NCI-H1694 treated with DMSO at 0.1 percent for 48 hours (cell line): ENCODE measurements at regions not wholly inside any gene's neighbourhood (a gene's known extent, or its start where the extent isn't known, plus 50 kb on each side); places are given as distances from the start of the nearest gene placed in this dataset.

Source experiments
- DNase-seq: peaks from one replicate; lab custom pipeline; 2025; lab: John Stamatoyannopoulos, UW

DNA sequence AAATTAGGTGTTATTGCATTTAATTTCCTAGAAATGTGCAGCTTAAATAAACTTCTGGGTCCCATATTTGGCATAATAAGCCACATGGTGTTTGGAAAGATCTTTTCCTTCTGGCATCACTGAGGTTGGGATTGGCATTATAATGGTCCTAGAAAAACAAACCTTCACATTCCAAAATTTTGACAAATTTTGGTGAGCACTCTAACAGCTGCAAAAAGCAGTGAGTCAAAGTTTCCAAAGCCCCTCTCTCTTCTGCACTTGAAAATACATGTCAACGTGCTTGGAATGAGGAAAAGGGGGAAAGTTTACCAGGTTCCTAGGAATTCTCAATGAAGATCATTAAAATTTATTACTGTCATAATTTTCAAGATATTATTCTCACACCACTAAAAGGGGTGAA lies 77.8 kb upstream of the STK17B start:
- DNase-seq: no peak

DNA sequence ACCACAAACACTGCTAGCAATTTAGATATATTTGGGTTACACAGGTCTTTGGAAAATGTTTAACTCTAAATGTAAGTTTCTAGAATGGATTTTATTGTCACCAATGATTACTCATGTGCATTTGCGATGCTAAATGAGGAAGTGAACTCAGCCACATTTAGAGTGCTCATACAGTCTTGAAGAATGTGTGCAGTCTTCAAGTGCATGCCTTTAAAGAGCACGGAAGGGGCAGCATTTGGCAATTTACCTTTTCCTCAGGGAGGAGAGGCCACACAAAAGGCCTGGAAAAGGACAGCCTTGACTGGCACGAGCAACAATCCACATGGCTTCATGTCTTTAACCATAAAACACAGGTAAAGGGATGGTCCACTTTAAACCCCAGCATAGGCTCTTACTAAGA lies 78.5 kb upstream of the STK17B start:
- no peak for DNase-seq

DNA sequence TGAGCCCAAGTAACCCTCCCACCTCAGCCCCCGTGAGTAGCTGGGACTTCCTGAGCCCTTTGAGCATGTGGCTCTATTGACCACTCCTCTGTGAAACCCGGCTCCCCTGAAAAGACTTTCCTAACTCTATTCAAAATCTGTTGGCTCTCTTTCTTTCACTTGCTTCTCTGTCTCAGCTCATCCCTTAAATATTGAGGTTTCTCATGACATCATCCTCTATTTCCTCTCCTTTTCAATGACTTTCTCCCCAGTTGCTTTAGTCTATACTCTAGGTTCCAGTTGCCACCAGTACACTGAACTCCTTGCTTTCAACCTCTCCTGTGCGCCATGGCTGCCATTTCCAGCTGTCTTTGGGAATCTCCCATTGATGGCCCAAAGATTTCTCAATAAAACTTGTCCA lies 79.8 kb upstream of the STK17B start:
- DNase-seq: no peak

DNA sequence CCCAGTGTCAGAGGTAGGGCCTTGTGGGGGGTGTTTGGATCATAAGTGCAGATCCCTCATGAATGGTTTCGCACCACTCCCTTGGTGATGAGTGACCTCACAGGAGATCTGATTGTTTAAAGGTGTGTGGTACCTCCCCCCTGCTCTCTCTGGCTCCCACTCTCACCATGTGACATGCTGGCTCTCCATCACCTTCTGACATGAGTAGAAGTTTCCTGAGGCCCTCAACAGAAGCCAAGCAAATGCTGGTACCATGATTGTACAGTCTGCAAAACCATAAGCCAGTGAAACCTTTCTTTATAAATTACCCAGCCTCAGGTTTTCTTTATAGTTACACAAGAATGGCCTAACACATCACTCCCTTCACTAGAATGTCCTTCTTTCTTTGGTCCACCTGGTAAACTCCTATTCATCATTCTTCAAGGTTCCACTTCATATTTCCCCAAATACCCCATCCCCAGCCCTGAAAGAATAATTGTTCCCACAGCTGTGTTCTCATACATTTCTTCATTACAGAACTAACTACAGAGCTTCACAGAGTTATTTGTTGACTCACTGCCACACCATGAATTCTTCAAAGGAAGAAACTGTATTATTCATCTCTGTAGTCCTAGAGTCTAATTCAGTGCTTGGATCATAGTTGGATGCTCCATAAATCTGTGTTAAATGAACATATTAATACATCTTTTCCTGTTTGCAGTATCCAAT lies 81.2 kb upstream of the STK17B start:
- DNase-seq: no peak

DNA sequence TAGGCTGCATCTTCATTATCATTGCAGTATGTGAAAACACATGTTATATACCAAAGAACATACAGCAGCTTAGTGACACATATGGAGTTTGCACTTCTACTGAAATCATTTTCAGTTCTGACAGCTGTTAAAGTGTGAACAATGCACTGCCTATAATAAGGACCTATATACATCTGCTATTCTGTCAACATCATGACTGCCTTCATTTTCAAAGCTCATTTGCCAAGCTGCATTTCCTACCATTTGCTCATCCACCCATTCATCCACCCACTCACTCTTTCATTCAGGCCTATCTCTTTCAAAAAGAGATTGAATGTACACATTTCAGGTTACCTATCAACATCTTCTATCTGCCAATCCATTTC lies 81.7 kb upstream of the STK17B start:
- no peak for DNase-seq

DNA sequence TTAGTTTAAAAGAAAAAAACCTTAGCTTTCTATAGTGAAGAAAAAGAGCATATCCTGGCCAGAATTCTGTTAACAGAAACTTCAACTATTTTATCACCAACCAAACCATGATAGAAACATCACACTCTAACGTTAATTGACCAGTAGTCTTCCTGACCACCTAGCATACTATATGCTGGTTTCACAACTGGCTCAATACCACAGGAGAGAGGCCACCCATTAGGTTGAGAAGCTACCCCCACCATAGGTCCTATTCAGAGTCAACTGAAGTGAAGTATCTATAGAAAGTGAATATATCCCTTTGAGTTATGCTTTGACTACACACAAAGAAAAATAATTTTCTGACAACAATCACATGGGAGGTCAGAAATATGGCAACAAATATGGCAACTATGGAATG lies 85.2 kb upstream of the STK17B start:
- no peak for DNase-seq

DNA sequence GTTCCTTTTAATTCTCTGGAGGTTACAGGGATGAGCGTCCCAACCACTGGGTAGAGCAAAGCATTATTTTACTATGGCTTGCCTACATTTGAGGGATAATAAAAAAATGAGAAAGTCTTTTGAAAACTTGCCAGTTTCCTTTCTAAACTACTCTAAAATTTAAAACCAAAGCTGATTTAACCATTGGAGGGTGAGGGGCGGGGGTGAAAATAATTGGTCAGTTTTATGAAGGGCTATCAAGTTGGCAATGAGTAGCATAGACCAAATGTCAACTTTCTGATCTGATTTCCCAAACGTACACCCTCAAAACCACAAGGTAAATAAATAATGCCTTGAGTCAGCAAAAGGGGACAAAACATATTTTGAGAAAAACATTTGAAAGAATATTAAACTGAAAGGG lies 85.7 kb upstream of the STK17B start:
- DNase-seq: no peak

DNA sequence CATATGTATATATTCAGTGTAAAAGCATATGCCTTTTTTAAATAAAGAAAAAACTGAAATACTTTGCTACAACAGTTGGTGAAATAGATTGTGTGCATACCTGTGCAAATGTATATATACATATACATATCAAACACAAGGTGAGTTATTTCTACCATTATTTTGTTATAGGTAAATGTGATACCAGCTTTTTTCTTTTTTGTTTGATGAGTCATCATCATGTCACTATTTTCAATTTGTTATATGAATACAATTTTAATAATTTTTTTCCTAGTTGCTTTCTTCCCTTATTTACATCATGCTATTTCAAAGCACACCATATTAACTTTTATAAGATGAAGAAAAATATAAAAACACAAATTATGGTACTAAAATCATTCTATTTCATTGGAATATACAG lies 87.0 kb upstream of the STK17B start:
- DNase-seq: no peak

DNA sequence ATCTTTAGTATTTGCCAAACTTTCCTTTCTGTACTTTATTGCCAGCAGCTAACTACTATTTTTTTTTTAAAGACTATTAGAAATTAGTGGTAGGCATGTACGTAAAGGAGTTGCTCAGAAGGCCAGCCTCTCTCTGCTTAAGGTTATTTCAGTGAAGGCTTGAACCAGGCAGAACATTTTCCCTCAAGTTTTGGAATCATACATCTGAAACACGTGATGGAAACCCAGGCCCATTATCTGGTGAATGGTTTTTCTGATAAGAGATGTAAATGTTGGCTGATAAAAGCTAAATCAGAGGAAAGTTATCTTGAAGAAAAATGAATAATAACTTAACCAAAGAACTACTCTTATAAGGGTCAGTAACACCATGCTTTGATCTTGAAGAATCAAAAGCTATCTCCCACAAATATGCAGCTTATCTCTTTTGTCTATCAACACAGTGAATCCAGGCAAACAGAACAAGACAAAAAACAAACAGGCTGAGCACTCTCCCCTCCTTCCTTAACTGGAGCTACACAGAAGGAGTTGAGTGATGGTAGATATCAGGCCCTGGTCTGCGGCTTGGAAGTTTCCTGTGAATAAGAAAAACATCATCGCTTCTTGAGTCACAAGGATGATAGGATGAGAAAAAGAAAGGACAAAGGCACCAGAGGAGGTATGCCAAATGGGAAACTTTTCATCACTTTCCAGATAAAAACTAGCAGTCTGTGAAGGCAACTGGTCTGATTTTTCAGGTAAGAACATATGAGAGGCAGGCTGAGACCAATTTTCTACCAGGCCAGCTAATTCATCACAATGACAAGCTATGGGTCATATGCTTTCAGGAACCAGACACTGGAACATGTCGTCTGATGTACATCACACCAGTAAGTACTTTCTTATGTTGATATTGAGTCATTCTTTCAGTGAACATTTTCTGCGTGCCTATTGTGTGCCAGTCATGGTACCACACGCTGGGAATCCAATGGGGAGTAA lies 88.4 kb upstream of the STK17B start:
- DNase-seq: no peak

DNA sequence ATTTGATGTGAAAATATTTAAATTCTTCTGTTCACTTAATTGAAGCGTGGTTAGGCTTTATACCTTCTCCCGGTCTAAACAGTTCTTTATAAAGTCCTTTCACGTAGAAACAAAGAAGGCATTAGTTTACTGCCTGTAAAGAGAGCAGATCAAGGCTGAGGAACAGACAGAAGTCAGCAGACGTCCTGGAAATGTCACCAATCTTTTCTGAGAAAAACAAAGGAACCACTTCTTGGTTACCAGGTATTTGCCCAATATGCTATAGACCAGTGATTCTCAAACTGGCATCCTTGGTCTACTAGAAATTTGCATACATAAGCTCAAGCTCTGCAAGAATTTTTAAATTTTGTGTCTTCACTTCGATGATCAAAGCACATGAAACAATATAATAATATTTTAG lies 89.2 kb upstream of the STK17B start:
- no peak for DNase-seq

DNA sequence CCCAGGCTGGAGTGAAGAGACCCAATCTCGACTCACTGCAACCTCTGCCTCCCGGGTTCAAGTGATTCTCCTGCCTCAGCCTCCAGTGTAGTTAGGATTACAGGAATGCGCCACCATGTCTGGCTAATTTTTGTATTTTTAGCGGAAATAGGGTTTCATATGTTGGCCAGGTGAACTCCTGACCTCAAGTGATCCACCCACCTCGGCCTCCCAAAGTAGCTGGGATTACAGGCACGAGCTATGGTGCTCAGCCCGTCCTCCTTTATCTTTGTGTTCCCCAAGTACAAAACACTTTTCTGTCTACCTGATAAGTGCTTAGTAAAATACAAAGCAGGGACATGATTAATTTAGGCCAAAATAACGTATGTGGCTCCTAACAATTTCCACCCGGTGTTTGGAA lies 91.2 kb upstream of the STK17B start:
- no peak for DNase-seq

DNA sequence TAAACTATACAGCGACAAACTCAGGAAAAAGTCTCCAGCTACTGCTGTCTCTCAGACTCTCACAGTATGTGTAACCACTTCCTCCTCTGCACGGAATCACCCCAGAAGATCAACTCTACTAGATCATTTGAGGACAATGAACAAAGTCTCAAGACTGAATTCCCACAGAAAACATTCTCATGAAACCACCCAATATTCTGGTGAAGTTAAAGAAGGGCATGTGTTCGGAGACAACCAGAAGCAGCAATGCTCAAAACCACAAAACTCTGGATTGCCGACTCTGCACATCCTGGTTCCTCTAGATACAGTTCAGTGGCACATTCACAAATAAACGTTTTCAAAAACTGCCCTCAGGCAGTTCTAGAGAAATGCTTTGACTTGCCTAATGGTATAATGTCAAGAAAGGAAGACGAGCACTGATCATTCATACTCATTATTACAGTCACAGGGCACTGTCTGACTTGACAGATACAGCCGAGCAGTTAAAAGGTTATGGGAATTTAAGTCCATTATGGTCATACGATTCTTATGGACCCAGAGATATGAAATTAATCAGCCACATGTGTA lies 91.9 kb upstream of the STK17B start:
- no peak for DNase-seq

DNA sequence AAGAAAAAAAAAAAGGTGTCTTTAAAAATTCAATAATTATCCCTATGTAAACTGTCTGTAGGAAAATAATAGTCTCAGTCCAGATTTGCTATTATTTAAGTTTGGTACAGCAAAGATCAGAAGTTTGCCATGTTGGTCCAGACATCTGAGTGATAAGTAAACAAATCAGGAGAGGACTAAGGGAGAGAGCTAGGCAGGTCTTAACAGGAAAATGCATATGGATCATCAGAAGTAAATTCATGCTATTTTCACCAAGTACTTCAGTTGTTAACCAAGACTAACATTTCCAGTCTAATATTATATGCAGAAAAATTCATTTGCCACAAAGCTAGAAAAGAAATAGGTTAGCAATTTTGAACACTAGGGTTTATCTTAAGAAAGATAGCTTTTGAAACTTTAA lies 95.0 kb upstream of the STK17B start:
- no peak for DNase-seq

DNA sequence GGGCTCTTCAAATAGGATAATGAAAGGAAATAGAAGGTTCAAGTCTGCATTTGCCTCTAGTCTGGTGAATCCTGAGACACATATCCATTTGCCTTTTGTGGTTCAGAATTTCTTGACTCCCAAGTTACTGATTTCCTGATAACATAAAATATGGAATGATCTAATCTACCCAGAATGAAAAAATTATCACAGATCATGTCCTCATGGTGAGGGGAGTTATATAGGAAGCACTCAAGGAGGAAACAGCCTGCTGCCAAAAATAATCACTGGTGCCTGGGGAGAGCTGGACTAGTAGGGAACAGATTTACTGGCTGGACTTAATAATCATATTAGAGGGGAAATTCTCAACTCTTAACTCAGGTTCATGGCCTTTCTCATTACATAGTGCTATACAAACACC lies 95.5 kb upstream of the STK17B start:
- DNase-seq: no peak

DNA sequence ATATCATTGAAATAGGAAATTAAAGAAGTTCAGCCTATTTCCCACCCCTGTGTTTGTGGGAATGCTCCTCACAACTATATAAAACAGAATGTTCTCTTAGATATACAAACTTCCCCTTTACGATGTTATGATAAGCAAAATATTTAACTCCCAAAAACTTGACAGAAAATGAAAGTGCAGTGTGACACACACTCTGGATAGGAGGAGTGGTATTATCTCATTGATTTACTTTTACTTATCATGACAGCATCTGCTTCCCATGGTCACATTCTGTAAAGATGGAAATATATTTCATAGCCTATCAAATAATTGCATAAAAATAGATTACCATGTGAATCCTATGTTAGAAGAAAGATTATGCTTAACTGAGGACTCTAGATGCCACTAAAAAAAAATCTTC lies 96.6 kb upstream of the STK17B start:
- no peak for DNase-seq

DNA sequence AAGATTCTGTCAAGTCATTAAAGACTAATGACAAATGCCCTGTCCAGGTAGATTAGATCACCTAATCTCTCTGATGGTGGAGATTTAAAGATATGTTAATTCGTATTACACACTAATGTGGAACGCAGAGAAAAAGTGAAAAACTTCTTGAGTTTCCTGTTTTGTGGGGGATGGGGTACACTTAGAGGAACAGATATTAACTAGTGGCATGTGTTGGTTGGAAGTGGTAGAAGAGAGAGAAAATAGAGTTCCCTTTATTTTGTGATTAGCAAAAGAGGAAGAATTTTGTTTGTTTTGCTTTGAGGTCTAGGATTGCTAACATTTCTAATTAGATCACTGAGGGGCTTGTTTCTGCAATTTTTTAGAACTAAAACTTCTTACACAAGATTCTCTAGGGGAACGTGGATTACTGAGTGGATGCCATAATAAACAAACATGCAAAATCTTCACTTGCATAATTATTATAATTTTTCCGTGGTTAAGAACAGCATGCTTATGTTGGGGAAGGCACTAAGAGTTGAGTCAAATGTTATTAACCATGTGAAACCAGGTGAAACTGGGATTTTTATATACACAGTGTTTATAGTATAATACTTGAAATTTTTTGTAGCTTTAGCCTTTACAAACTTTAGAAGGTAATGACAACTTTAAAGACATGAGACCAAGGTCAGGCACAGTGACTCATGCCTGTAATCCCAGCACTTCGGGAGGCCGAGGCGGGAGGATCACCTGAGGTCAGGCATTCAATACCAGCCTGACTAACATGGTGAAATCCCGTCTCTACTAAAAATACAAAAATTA lies 97.4 kb upstream of the STK17B start:
- DNase-seq: no peak

DNA sequence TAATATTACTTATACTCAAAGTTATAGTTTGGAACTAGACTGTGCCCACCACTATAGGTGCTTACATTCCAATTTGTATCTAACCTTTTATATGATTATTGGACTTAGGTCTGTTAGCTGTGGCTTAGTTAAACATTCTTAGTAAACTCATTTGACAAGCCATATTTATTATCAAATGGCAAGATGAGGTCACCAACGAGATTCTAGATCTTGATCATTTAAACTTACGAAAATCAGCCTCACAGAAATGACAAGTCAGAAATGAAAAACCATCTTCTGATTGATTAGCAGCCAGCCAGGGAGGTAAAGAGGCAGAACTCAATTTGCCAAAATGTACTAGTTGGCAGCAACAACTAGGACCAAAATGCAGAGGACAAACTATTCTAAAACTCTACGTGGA lies 100.4 kb upstream of the STK17B start:
- no peak for DNase-seq

DNA sequence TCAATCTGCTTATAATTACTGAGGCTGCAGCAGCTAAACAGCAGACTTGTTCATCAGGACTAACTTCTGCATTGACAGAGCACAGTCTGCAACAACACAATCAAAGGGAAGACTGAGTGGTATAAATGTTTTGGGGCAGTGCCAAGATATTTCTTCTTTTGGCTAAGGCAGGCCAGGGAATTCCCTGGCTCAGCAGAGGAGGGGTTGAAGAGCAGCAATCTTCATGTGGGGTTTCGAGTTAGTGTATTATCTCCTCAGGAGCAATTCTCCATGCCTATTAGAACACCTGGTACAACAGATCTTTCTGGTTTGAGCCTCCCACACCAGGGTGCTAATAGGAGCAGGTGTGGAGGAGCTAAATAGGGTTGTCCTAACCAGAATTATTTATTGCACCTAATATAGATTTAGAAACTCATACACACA lies 103.0 kb upstream of the STK17B start:
- DNase-seq: no peak

DNA sequence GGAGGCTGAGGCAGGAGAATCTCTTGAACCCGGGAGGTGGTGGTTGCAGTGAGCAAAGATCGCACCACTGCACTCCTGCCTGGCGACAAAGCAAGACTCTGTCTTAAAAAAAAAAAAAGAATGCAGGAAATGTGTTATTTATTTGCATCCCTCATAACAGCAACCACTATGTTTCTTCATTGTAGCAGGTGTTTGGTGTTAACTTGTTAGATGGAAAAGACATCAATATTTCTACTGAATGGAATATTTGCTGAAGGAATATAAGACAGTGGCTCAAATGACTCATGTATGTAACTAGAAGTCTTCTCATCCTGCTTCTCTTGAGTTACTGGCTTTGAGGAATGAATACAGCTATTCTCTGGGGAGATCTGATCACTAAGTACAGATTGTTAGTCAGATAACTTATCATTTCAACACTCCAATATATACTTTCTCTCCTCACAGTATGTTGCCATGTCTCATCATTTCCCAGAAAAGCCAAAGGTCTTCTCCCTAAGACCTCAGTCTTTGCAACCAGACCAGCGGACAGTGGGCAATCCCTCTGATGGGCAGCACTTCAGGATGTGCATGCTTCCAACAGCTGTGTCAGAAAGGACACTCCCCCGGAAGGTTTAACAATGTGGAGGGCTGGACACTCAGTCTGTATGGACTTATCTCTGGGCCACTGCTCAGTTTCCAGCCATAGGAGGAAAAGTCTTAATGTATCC lies 104.4 kb upstream of the STK17B start:
- no peak for DNase-seq

DNA sequence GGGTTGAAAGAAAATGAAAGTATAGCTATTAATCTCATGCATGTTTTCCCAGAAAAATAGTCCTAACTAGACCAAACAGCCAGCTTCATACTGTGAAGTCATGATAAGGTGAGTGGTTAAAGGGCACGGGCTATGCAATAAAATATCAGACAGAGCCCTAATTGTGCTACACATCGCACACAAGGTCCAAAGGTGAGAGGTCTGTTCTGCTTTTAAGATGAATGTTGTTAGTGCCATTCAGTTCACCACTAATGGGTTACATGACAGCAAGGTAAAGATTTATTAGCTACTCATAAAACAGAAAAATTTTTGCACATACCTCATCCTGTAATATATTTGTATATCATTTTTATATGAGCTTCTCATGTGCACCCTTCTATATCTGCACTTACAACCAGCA lies 105.0 kb upstream of the STK17B start:
- no peak for DNase-seq

DNA sequence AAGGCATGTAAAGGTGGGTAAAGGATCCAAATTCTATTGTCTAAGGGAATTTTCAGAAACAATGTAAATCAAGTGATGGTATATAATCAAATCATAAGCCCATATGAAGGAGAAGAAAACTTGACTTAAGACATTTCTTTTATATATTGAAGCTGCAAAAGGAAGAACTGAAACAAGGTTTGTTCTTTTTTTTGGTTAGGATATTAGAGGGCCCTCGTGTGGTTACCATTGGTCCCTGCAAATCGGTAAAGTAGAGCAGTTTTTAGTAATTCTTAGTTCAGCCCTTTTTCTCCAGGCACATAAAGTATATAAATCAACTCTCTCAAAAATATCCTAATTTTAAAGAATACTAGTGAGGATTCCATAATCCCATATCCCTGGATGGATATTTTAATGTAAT lies 105.6 kb upstream of the STK17B start:
- DNase-seq: no peak

DNA sequence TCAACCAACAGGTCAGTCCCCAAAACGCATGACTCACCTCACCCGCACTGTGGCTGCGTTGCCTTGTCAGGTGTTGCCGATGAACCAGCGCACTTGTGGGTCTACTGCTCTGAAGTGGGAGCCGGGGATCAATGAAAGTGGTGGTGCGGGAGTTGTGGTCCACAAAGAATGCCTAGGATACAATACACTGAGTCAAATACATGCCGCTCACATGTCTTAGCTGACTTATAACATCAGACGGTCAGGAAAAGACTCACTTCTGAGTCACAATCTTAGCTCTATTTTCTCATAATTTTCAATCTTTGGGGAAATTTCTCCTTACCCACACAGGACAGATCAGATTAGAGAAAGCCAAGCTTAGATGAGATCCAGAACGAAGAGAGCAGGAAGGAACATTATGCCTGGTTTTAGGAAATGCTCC lies 107.1 kb upstream of the STK17B start:
- DNase-seq: no peak
